ENCODE measurements at regions not wholly inside any gene's neighbourhood (a gene's known extent, or its start where the extent isn't known, plus 50 kb on each side); places are given as distances from the start of the nearest gene placed in this dataset.

DNA sequence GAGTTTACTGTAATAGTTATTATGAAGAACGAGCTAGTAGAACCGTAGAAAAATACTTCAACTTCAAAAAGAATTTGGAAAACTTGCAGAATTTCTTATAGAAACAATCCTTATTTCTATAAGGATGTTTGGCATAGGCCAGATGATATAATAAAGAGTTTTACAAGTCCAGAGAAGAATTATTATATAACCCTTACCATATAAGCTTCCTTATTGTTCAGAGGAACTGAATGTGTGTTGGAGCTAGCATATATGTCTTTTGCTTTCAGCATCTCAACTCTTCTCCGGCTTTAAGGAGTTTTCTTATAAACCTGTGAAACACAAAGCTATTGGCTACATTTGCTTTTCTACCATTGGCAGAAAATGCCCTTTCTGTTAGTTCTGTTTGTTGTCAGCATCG, 178.0 kb upstream of the E2F7 start:
- Histone ChIP-seq H3K27me3 (ENCODE audit: insufficient read depth, low read length, poor library complexity) (peaks cover 3% of the 10 kb centered on the region), H3K9ac (ENCODE audit: low read depth, low read length) (no peak overlapping the region), H2AFZ (ENCODE audit: low read depth, low read length) (no peak overlapping the region), H3K79me2 (ENCODE audit: insufficient read depth, low read length) (no peaks in the 10 kb centered on the region), H3K36me3 (ENCODE audit: insufficient read depth, low read length) (no peaks in the 10 kb centered on the region), H3K9me3 (ENCODE audit: insufficient read depth, low read length, severe bottlenecking) (no peaks in the 10 kb centered on the region), H4K20me1 (ENCODE audit: insufficient read depth, low read length) (no peaks in the 10 kb centered on the region), H3K4me3 (ENCODE audit: low read depth in 1 of 2, low read length in 2 of 2) (no peak overlapping the region), H3K27ac (ENCODE audit: low read length) (no peak overlapping the region), H3K4me2 (ENCODE audit: insufficient read depth, low read length) (no peak overlapping the region), H3K4me1 (ENCODE audit: insufficient read depth, low read length) (no peaks in the 10 kb centered on the region)
- TF ChIP-seq EZH2 (IDR thresholded peaks at IDR 0.05; ENCODE audit: borderline replicate concordance, low read depth, low read length, severe bottlenecking) = no peak
- TF ChIP-seq CTCF (IDR thresholded peaks at IDR 0.05; ENCODE audit: borderline replicate concordance, extremely low read depth, low read length, poor library complexity, severe bottlenecking) = no peak
- ATAC-seq (ENCODE audit: insufficient read depth, low read depth) = no peak
- no peak for DNase-seq

GRCh38 chr12:77239617-77240016, 174.2 kb upstream of the E2F7 start:
- Histone ChIP-seq H3K79me2 (ENCODE audit: insufficient read depth, low read length) (no peaks in the 10 kb centered on the region), H3K4me2 (ENCODE audit: insufficient read depth, low read length) (no peak overlapping the region), H2AFZ (ENCODE audit: low read depth, low read length) (no peak overlapping the region), H3K36me3 (ENCODE audit: insufficient read depth, low read length) (no peaks in the 10 kb centered on the region), H4K20me1 (ENCODE audit: insufficient read depth, low read length) (no peaks in the 10 kb centered on the region; the same call in 1 of the 2 replicates), H3K9ac (ENCODE audit: low read depth, low read length) (no peak overlapping the region), H3K27me3 (ENCODE audit: insufficient read depth, low read length, poor library complexity) (peaks cover 3% of the 10 kb centered on the region), H3K4me1 (ENCODE audit: insufficient read depth, low read length) (no peaks in the 10 kb centered on the region), H3K4me3 (ENCODE audit: low read depth in 1 of 2, low read length in 2 of 2) (no peak overlapping the region), H3K27ac (ENCODE audit: low read length) (no peak overlapping the region), H3K9me3 (ENCODE audit: insufficient read depth, low read length, severe bottlenecking) (no peaks in the 10 kb centered on the region)
- no peak for ATAC-seq (ENCODE audit: insufficient read depth, low read depth)
- DNase-seq = no peak
- TF ChIP-seq EZH2 (IDR thresholded peaks at IDR 0.05; ENCODE audit: borderline replicate concordance, low read depth, low read length, severe bottlenecking) = no peak
- TF ChIP-seq CTCF (IDR thresholded peaks at IDR 0.05; ENCODE audit: borderline replicate concordance, extremely low read depth, low read length, poor library complexity, severe bottlenecking) = no peak

DNA sequence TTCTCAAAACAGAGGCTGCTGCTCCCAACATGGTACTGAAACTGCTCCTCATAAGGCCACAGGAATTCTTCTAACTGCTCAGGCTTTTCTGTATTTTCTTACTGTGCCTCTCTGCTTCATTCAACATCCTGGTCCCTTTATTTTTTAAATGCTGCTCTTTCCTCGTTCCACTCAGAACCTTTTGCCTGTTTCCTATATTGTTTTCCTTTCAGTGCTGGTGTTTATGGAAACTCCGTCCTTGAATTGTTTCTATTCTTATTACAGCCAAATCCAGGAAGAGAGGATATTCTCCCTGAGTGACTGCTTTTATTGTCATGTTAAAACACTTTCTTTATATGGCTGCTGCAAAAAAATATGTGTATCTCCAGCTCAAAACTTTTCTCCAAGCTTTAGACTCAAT, 173.0 kb upstream of the E2F7 start:
- H3K36me3 ChIP-seq (ENCODE audit: insufficient read depth, low read length) = no peaks in the 10 kb centered on the region
- H3K9ac ChIP-seq (ENCODE audit: low read depth, low read length) = no peak overlapping the region
- no peak for DNase-seq
- no peaks in the 10 kb centered on the region for H3K79me2 ChIP-seq (ENCODE audit: insufficient read depth, low read length)
- no peak for ATAC-seq (ENCODE audit: insufficient read depth, low read depth)
- H4K20me1 ChIP-seq (ENCODE audit: insufficient read depth, low read length) = no peaks in the 10 kb centered on the region; the same call in 1 of the 2 replicates
- H3K27me3 ChIP-seq (ENCODE audit: insufficient read depth, low read length, poor library complexity) = peaks cover 3% of the 10 kb centered on the region
- no peak overlapping the region for H2AFZ ChIP-seq (ENCODE audit: low read depth, low read length)
- H3K9me3 ChIP-seq (ENCODE audit: insufficient read depth, low read length, severe bottlenecking) = no peaks in the 10 kb centered on the region
- no peak for TF ChIP-seq EZH2 (IDR thresholded peaks at IDR 0.05; ENCODE audit: borderline replicate concordance, low read depth, low read length, severe bottlenecking)
- no peak for TF ChIP-seq CTCF (IDR thresholded peaks at IDR 0.05; ENCODE audit: borderline replicate concordance, extremely low read depth, low read length, poor library complexity, severe bottlenecking)
- no peak overlapping the region for H3K27ac ChIP-seq (ENCODE audit: low read length)
- H3K4me1 ChIP-seq (ENCODE audit: insufficient read depth, low read length) = no peaks in the 10 kb centered on the region
- H3K4me2 ChIP-seq (ENCODE audit: insufficient read depth, low read length) = no peak overlapping the region
- H3K4me3 ChIP-seq (ENCODE audit: low read depth in 1 of 2, low read length in 2 of 2) = no peak overlapping the region

GRCh38 chr12:77237896-77238295, 172.5 kb upstream of the E2F7 start:
- DNase-seq (no peak), ATAC-seq (ENCODE audit: insufficient read depth, low read depth) (no peak)
- Histone ChIP-seq H3K4me3 (ENCODE audit: low read depth in 1 of 2, low read length in 2 of 2) (no peak overlapping the region), H2AFZ (ENCODE audit: low read depth, low read length) (no peak overlapping the region), H3K27ac (ENCODE audit: low read length) (no peak overlapping the region), H3K9me3 (ENCODE audit: insufficient read depth, low read length, severe bottlenecking) (no peaks in the 10 kb centered on the region), H3K27me3 (ENCODE audit: insufficient read depth, low read length, poor library complexity) (peaks cover 3% of the 10 kb centered on the region), H3K4me2 (ENCODE audit: insufficient read depth, low read length) (no peak overlapping the region), H3K4me1 (ENCODE audit: insufficient read depth, low read length) (no peaks in the 10 kb centered on the region), H4K20me1 (ENCODE audit: insufficient read depth, low read length) (no peaks in the 10 kb centered on the region; the same call in 1 of the 2 replicates), H3K36me3 (ENCODE audit: insufficient read depth, low read length) (no peaks in the 10 kb centered on the region), H3K9ac (ENCODE audit: low read depth, low read length) (no peak overlapping the region), H3K79me2 (ENCODE audit: insufficient read depth, low read length) (no peaks in the 10 kb centered on the region)
- TF ChIP-seq EZH2 (IDR thresholded peaks at IDR 0.05; ENCODE audit: borderline replicate concordance, low read depth, low read length, severe bottlenecking) = no peak
- no peak for TF ChIP-seq CTCF (IDR thresholded peaks at IDR 0.05; ENCODE audit: borderline replicate concordance, extremely low read depth, low read length, poor library complexity, severe bottlenecking)
